C4-2B (cell line): ENCODE measurements at regions not wholly inside any gene's neighbourhood (a gene's known extent, or its start where the extent isn't known, plus 50 kb on each side); places are given as distances from the start of the nearest gene placed in this dataset.

Experiments used
- CTCF ChIP-seq: fragments of 450-650 bp; conservative IDR thresholded peaks from 2 replicates; pipeline ENCODE4 v1.5.1; 2017; ENCODE audit warnings: mild to moderate bottlenecking
- ZFX ChIP-seq: fragments of 450-650 bp; IDR thresholded peaks from 2 replicates; pipeline ENCODE4 v1.6.1; 2017

GRCh38 chr2:122216071-122216470 is 460.6 kb downstream of the TSN start:
- TF ChIP-seq CTCF = no peak
- no peak for TF ChIP-seq ZFX
